Keratinocyte (primary cell): ENCODE measurements at regions not wholly inside any gene's neighbourhood (a gene's known extent, or its start where the extent isn't known, plus 50 kb on each side); places are given as distances from the start of the nearest gene placed in this dataset.

Source experiments
- DNase-seq: peaks from one replicate; pipeline ENCODE4 v3.0.0-alpha.2; 2011; ENCODE audit warnings: low read depth, missing footprints, low spot score
- FAIRE-seq: peaks from 2 replicates; lab custom pipeline; 2011; peaks lifted over from hg19 to GRCh38; lab: Jason Lieb, UNC
- H2AFZ ChIP-seq: 2 replicates; pipeline ENCODE4 v1.6.0; 2012; ENCODE audit warnings: low read length, control low read depth, inconsistent platforms; ENCODE audit not compliant: control insufficient read depth
- H3K27ac ChIP-seq: 2 replicates; pipeline ENCODE4 v1.5.1; 2011; ENCODE audit warnings: low read length; ENCODE audit not compliant: control insufficient read depth, insufficient read depth
- H3K27me3 ChIP-seq: 3 replicates; pipeline ENCODE4 v1.6.0; 2011; ENCODE audit warnings: low read length; ENCODE audit not compliant: control insufficient read depth, insufficient read depth; ENCODE audit errors: extremely low read depth
- H3K36me3 ChIP-seq, 2 experiments: 2 replicates in 1 of 2; 3 replicates in 1 of 2; pipeline ENCODE4 v1.5.1; 2011; ENCODE audit warnings: low read length in 2 of 2, mild to moderate bottlenecking in 1 of 2; ENCODE audit not compliant: control insufficient read depth in 2 of 2, insufficient read depth in 2 of 2; ENCODE audit errors: extremely low read depth in 1 of 2
- H3K4me1 ChIP-seq: 3 replicates; pipeline ENCODE4 v1.5.1; 2011; ENCODE audit warnings: low read length; ENCODE audit not compliant: control insufficient read depth, insufficient read depth; ENCODE audit errors: extremely low read depth
- H3K4me2 ChIP-seq: 3 replicates; pipeline ENCODE4 v1.6.0; 2011; ENCODE audit warnings: low read depth, low read length; ENCODE audit not compliant: control insufficient read depth, insufficient read depth; ENCODE audit errors: extremely low read depth
- H3K4me3 ChIP-seq, 3 experiments: fragments of 200-600 bp in 1 of 3; sonication (generic) in 1 of 3; 2 replicates in 2 of 3; 3 replicates in 1 of 3; pipeline ENCODE4 v1.5.1; 2011 to 2016; ENCODE audit warnings: low read length in 3 of 3, mild to moderate bottlenecking in 3 of 3, control low read depth in 2 of 3, inconsistent platforms in 1 of 3, low read depth in 1 of 3, mixed read lengths in 1 of 3, mixed run types in 1 of 3, moderate library complexity in 1 of 3; ENCODE audit not compliant: control insufficient read depth in 2 of 3, insufficient read depth in 2 of 3; ENCODE audit errors: extremely low read depth in 1 of 3
- H3K79me2 ChIP-seq: 2 replicates; pipeline ENCODE4 v1.6.0; 2012; ENCODE audit warnings: low read length; ENCODE audit not compliant: control insufficient read depth, insufficient read depth
- H3K9ac ChIP-seq: 3 replicates; pipeline ENCODE4 v1.6.0; 2011; ENCODE audit warnings: low read length; ENCODE audit not compliant: control insufficient read depth, insufficient read depth; ENCODE audit errors: extremely low read depth
- H3K9me1 ChIP-seq: 3 replicates; pipeline ENCODE4 v1.6.0; 2011; ENCODE audit warnings: low read length; ENCODE audit not compliant: control insufficient read depth, insufficient read depth; ENCODE audit errors: extremely low read depth
- H3K9me3 ChIP-seq: 2 replicates; pipeline ENCODE4 v1.5.1; 2012; ENCODE audit warnings: low read depth, low read length; ENCODE audit not compliant: control insufficient read depth
- H4K20me1 ChIP-seq: 3 replicates; pipeline ENCODE4 v1.6.0; 2011; ENCODE audit warnings: low read length; ENCODE audit not compliant: control insufficient read depth, insufficient read depth; ENCODE audit errors: extremely low read depth
- EZH2 ChIP-seq: IDR thresholded peaks from one replicate; pipeline ENCODE4 v1.6.1; 2012; ENCODE audit warnings: inconsistent platforms, mild to moderate bottlenecking, low read length, moderate library complexity
- dilution Hi-C: fragments of 300-500 bp; cut with MboI; formaldehyde crosslinking; loops from one replicate; pipeline ENCODE4 v1.7.0; 2020; ENCODE audit warnings: low sequenced_read_pairs; ENCODE audit not compliant: extremely low pct_ligation_motif_present
- TF ChIP-seq, protein P1 (sequence below), 3 experiments: IDR thresholded peaks in 1 of 3; conservative IDR thresholded peaks in 1 of 3; optimal IDR thresholded peaks in 1 of 3; 2 replicates in 2 of 3; 3 replicates in 1 of 3; pipeline versions ENCODE3 to v1.5.1; 2011; ENCODE audit warnings: low read length in 3 of 3, mild to moderate bottlenecking in 3 of 3, moderate library complexity in 2 of 3, control low read depth in 1 of 3, inconsistent platforms in 1 of 3; ENCODE audit not compliant: insufficient read depth in 2 of 3; ENCODE audit errors: extremely low read depth in 1 of 3

- no peak for DNase-seq
- no peak for FAIRE-seq
- no peak for TF ChIP-seq EZH2
- TF ChIP-seq, protein P1, sequence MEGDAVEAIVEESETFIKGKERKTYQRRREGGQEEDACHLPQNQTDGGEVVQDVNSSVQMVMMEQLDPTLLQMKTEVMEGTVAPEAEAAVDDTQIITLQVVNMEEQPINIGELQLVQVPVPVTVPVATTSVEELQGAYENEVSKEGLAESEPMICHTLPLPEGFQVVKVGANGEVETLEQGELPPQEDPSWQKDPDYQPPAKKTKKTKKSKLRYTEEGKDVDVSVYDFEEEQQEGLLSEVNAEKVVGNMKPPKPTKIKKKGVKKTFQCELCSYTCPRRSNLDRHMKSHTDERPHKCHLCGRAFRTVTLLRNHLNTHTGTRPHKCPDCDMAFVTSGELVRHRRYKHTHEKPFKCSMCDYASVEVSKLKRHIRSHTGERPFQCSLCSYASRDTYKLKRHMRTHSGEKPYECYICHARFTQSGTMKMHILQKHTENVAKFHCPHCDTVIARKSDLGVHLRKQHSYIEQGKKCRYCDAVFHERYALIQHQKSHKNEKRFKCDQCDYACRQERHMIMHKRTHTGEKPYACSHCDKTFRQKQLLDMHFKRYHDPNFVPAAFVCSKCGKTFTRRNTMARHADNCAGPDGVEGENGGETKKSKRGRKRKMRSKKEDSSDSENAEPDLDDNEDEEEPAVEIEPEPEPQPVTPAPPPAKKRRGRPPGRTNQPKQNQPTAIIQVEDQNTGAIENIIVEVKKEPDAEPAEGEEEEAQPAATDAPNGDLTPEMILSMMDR (optimal IDR thresholded peaks at IDR 0.05 in 1 of 3, IDR thresholded peaks at IDR 0.05 in 1 of 3, conservative IDR thresholded peaks at IDR 0.05 in 1 of 3; ENCODE audit: extremely low read depth in 1 of 3, insufficient read depth in 2 of 3, low read length in 3 of 3) = no peak
- Histone ChIP-seq H3K27me3 (peaks cover 28% of the 10 kb centered on the region), H3K79me2 (no peaks in the 10 kb centered on the region), H3K9me1 (no peaks in the 10 kb centered on the region), H3K4me3 (no peak overlapping the region), H3K9me3 (no peaks in the 10 kb centered on the region), H3K4me1 (no peaks in the 10 kb centered on the region), H3K36me3 (no peaks in the 10 kb centered on the region), H3K9ac (no peak overlapping the region), H3K27ac (no peak overlapping the region), H4K20me1 (no peaks in the 10 kb centered on the region), H3K4me2 (no peak overlapping the region), H2AFZ (no peak overlapping the region)
- dilution Hi-C loops = no loop called here
Measured at GRCh38 chr20:37640600-37641561, 52.9 kb upstream of the CTNNBL1 start.

DNA sequence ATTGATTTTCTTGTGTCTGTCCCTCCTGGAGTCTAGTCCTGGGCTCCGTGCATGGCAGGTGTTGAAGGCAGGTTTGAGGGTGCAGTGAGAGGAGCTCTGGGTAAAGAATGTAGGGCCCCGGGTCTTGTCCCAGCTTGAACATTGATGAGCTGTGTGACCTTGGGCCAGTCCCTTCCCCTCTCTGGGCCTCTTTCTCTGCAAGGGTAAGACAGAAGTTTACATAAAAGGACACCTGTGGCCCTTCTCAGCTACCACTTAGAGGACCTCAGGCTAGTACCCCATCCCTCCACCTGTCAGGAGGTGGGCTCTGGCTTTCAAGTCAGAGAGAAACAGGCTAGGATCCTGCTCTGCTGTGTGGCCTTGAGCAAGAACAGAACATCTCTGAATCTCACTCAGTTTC, 55.3 kb upstream of the CTNNBL1 start:
- TF ChIP-seq, protein P1 (optimal IDR thresholded peaks at IDR 0.05 in 1 of 3, IDR thresholded peaks at IDR 0.05 in 1 of 3, conservative IDR thresholded peaks at IDR 0.05 in 1 of 3; ENCODE audit: extremely low read depth in 1 of 3, insufficient read depth in 2 of 3, low read length in 3 of 3) = no peak
- TF ChIP-seq EZH2 = no peak

More for the DNA sequence above, 55.3 kb upstream of the CTNNBL1 start:
- H3K4me1 ChIP-seq = no peaks in the 10 kb centered on the region
- no peaks in the 10 kb centered on the region for H3K36me3 ChIP-seq
- H3K9me3 ChIP-seq = peaks cover 1% of the 10 kb centered on the region
- no peak overlapping the region for H2AFZ ChIP-seq
- no peak overlapping the region for H3K4me2 ChIP-seq
- no peak overlapping the region for H3K27ac ChIP-seq
- H3K9me1 ChIP-seq = no peaks in the 10 kb centered on the region
- no peak overlapping the region for H3K9ac ChIP-seq
- H3K27me3 ChIP-seq = peaks cover 19% of the 10 kb centered on the region
- no peaks in the 10 kb centered on the region for H4K20me1 ChIP-seq
- H3K4me3 ChIP-seq = no peak overlapping the region
- no peak for FAIRE-seq
- no peak for DNase-seq
- dilution Hi-C loops = no loop called here
- H3K79me2 ChIP-seq = no peaks in the 10 kb centered on the region
